Keratinocyte (primary cell): ENCODE measurements at regions not wholly inside any gene's neighbourhood (a gene's known extent, or its start where the extent isn't known, plus 50 kb on each side); places are given as distances from the start of the nearest gene placed in this dataset.

ENCODE experiments used
- DNase-seq: peaks from one replicate; pipeline ENCODE4 v3.0.0-alpha.2; 2011; ENCODE audit warnings: low read depth, missing footprints, low spot score
- FAIRE-seq: peaks from 2 replicates; lab custom pipeline; 2011; peaks lifted over from hg19 to GRCh38; lab: Jason Lieb, UNC
- H2AFZ ChIP-seq: 2 replicates; pipeline ENCODE4 v1.6.0; 2012; ENCODE audit warnings: low read length, control low read depth, inconsistent platforms; ENCODE audit not compliant: control insufficient read depth
- H3K27ac ChIP-seq: 2 replicates; pipeline ENCODE4 v1.5.1; 2011; ENCODE audit warnings: low read length; ENCODE audit not compliant: control insufficient read depth, insufficient read depth
- H3K27me3 ChIP-seq: 3 replicates; pipeline ENCODE4 v1.6.0; 2011; ENCODE audit warnings: low read length; ENCODE audit not compliant: control insufficient read depth, insufficient read depth; ENCODE audit errors: extremely low read depth
- H3K36me3 ChIP-seq, 2 experiments: 2 replicates in 1 of 2; 3 replicates in 1 of 2; pipeline ENCODE4 v1.5.1; 2011; ENCODE audit warnings: low read length in 2 of 2, mild to moderate bottlenecking in 1 of 2; ENCODE audit not compliant: control insufficient read depth in 2 of 2, insufficient read depth in 2 of 2; ENCODE audit errors: extremely low read depth in 1 of 2
- H3K4me1 ChIP-seq: 3 replicates; pipeline ENCODE4 v1.5.1; 2011; ENCODE audit warnings: low read length; ENCODE audit not compliant: control insufficient read depth, insufficient read depth; ENCODE audit errors: extremely low read depth
- H3K4me2 ChIP-seq: 3 replicates; pipeline ENCODE4 v1.6.0; 2011; ENCODE audit warnings: low read depth, low read length; ENCODE audit not compliant: control insufficient read depth, insufficient read depth; ENCODE audit errors: extremely low read depth
- H3K4me3 ChIP-seq, 3 experiments: fragments of 200-600 bp in 1 of 3; sonication (generic) in 1 of 3; 2 replicates in 2 of 3; 3 replicates in 1 of 3; pipeline ENCODE4 v1.5.1; 2011 to 2016; ENCODE audit warnings: low read length in 3 of 3, mild to moderate bottlenecking in 3 of 3, control low read depth in 2 of 3, inconsistent platforms in 1 of 3, low read depth in 1 of 3, mixed read lengths in 1 of 3, mixed run types in 1 of 3, moderate library complexity in 1 of 3; ENCODE audit not compliant: control insufficient read depth in 2 of 3, insufficient read depth in 2 of 3; ENCODE audit errors: extremely low read depth in 1 of 3
- H3K79me2 ChIP-seq: 2 replicates; pipeline ENCODE4 v1.6.0; 2012; ENCODE audit warnings: low read length; ENCODE audit not compliant: control insufficient read depth, insufficient read depth
- H3K9ac ChIP-seq: 3 replicates; pipeline ENCODE4 v1.6.0; 2011; ENCODE audit warnings: low read length; ENCODE audit not compliant: control insufficient read depth, insufficient read depth; ENCODE audit errors: extremely low read depth
- H3K9me1 ChIP-seq: 3 replicates; pipeline ENCODE4 v1.6.0; 2011; ENCODE audit warnings: low read length; ENCODE audit not compliant: control insufficient read depth, insufficient read depth; ENCODE audit errors: extremely low read depth
- H3K9me3 ChIP-seq: 2 replicates; pipeline ENCODE4 v1.5.1; 2012; ENCODE audit warnings: low read depth, low read length; ENCODE audit not compliant: control insufficient read depth
- H4K20me1 ChIP-seq: 3 replicates; pipeline ENCODE4 v1.6.0; 2011; ENCODE audit warnings: low read length; ENCODE audit not compliant: control insufficient read depth, insufficient read depth; ENCODE audit errors: extremely low read depth
- EZH2 ChIP-seq: IDR thresholded peaks from one replicate; pipeline ENCODE4 v1.6.1; 2012; ENCODE audit warnings: inconsistent platforms, mild to moderate bottlenecking, low read length, moderate library complexity
- dilution Hi-C: fragments of 300-500 bp; cut with MboI; formaldehyde crosslinking; loops from one replicate; pipeline ENCODE4 v1.7.0; 2020; ENCODE audit warnings: low sequenced_read_pairs; ENCODE audit not compliant: extremely low pct_ligation_motif_present
- TF ChIP-seq, protein P1 (sequence below), 3 experiments: IDR thresholded peaks in 1 of 3; conservative IDR thresholded peaks in 1 of 3; optimal IDR thresholded peaks in 1 of 3; 2 replicates in 2 of 3; 3 replicates in 1 of 3; pipeline versions ENCODE3 to v1.5.1; 2011; ENCODE audit warnings: low read length in 3 of 3, mild to moderate bottlenecking in 3 of 3, moderate library complexity in 2 of 3, control low read depth in 1 of 3, inconsistent platforms in 1 of 3; ENCODE audit not compliant: insufficient read depth in 2 of 3; ENCODE audit errors: extremely low read depth in 1 of 3

- H3K4me3 ChIP-seq, result no peak overlapping the region
- no peak for DNase-seq
- no peak overlapping the region for H3K4me2 ChIP-seq
- no peak overlapping the region for H3K9ac ChIP-seq
- no peak for TF ChIP-seq EZH2
- TF ChIP-seq, protein P1, sequence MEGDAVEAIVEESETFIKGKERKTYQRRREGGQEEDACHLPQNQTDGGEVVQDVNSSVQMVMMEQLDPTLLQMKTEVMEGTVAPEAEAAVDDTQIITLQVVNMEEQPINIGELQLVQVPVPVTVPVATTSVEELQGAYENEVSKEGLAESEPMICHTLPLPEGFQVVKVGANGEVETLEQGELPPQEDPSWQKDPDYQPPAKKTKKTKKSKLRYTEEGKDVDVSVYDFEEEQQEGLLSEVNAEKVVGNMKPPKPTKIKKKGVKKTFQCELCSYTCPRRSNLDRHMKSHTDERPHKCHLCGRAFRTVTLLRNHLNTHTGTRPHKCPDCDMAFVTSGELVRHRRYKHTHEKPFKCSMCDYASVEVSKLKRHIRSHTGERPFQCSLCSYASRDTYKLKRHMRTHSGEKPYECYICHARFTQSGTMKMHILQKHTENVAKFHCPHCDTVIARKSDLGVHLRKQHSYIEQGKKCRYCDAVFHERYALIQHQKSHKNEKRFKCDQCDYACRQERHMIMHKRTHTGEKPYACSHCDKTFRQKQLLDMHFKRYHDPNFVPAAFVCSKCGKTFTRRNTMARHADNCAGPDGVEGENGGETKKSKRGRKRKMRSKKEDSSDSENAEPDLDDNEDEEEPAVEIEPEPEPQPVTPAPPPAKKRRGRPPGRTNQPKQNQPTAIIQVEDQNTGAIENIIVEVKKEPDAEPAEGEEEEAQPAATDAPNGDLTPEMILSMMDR (optimal IDR thresholded peaks at IDR 0.05 in 1 of 3, IDR thresholded peaks at IDR 0.05 in 1 of 3, conservative IDR thresholded peaks at IDR 0.05 in 1 of 3; ENCODE audit: extremely low read depth in 1 of 3, insufficient read depth in 2 of 3, low read length in 3 of 3), result peak; percentile 50 to 68 (median 61)
- H3K9me1 ChIP-seq, result no peaks in the 10 kb centered on the region
- no peaks in the 10 kb centered on the region for H3K36me3 ChIP-seq
- FAIRE-seq, result no peak
- no peak overlapping the region for H2AFZ ChIP-seq
- no peaks in the 10 kb centered on the region for H3K9me3 ChIP-seq
- H3K79me2 ChIP-seq, result no peaks in the 10 kb centered on the region
- no peaks in the 10 kb centered on the region for H3K27me3 ChIP-seq
- dilution Hi-C loops, result no loop called here
- H3K4me1 ChIP-seq, result no peaks in the 10 kb centered on the region
- H3K27ac ChIP-seq, result no peak overlapping the region
- no peaks in the 10 kb centered on the region for H4K20me1 ChIP-seq
Observed at GRCh38 chr6:95203153-95203754, 374.1 kb upstream of the MANEA start.

DNA sequence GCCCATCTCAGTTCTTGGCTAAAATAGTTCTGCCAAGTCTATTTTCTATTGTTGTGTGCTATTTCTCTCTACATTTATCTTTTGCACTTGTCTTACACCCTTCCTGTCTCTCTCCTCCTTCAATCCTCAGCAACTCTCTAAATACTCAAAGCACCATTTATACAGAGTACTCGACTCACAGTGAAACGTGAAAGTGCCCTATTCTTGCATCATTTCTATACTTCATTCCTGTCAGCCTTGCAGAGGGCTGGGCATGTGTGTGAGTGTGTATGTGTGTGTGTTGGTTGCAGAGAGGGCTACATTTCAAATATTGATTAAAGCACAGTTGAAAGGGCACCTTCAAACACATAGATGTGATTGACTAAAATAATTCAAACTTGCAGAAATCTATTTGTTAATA lies 373.2 kb upstream of the MANEA start:
- H3K9me3 ChIP-seq, result no peaks in the 10 kb centered on the region
- dilution Hi-C loops, result no loop called here
- no peak for FAIRE-seq

More for the DNA sequence above, 373.2 kb upstream of the MANEA start:
- DNase-seq, result no peak
- Histone ChIP-seq H3K27ac (no peak overlapping the region), H3K9ac (no peak overlapping the region), H3K79me2 (no peaks in the 10 kb centered on the region), H3K4me2 (no peak overlapping the region), H3K27me3 (no peaks in the 10 kb centered on the region), H3K36me3 (no peaks in the 10 kb centered on the region), H3K4me3 (no peak overlapping the region), H2AFZ (no peak overlapping the region), H4K20me1 (no peaks in the 10 kb centered on the region), H3K9me1 (no peaks in the 10 kb centered on the region), H3K4me1 (no peaks in the 10 kb centered on the region)
- TF ChIP-seq EZH2, result no peak
- TF ChIP-seq, protein P1 (optimal IDR thresholded peaks at IDR 0.05 in 1 of 3, IDR thresholded peaks at IDR 0.05 in 1 of 3, conservative IDR thresholded peaks at IDR 0.05 in 1 of 3; ENCODE audit: extremely low read depth in 1 of 3, insufficient read depth in 2 of 3, low read length in 3 of 3), result no peak
